GM19328 (cell line): ENCODE measurements at regions not wholly inside any gene's neighbourhood (a gene's known extent, or its start where the extent isn't known, plus 50 kb on each side); places are given as distances from the start of the nearest gene placed in this dataset.
"Not testable (repeated sequence)": the region's sequence is repeated elsewhere in the genome, so short reads cannot be mapped to it uniquely, and the experiment has no call there.

Source experiments
- ATAC-seq: cut with Tn5 transposase; IDR thresholded peaks from one replicate; pipeline ENCODE4 v1.9.1; 2021; ENCODE audit warnings: mild to moderate bottlenecking, moderate library complexity; ENCODE audit not compliant: unreplicated experiment

- ATAC-seq: no peak
Measured at GRCh38 chr1:38787041-38787440, 72.5 kb downstream of the RRAGC start.

DNA sequence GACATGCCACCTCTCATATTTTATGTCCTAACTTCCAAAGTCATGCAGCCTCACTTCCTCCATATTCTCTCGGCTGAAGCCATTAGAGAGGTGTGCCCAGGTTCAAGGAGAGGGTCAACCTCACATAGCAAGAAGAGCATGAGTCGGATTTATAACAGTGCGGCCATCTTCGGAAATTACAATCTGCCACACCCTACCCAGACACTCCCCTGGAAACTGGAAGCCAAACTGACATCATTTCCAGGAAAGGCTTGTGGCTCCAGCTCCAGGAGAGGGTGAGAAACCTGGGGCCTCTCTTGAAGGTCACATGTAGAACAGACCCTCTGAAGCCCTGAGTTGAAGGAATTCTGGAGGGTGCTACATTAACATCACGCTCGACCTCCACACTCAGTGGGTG is 73.5 kb downstream of the RRAGC start:
- ATAC-seq: no peak

DNA sequence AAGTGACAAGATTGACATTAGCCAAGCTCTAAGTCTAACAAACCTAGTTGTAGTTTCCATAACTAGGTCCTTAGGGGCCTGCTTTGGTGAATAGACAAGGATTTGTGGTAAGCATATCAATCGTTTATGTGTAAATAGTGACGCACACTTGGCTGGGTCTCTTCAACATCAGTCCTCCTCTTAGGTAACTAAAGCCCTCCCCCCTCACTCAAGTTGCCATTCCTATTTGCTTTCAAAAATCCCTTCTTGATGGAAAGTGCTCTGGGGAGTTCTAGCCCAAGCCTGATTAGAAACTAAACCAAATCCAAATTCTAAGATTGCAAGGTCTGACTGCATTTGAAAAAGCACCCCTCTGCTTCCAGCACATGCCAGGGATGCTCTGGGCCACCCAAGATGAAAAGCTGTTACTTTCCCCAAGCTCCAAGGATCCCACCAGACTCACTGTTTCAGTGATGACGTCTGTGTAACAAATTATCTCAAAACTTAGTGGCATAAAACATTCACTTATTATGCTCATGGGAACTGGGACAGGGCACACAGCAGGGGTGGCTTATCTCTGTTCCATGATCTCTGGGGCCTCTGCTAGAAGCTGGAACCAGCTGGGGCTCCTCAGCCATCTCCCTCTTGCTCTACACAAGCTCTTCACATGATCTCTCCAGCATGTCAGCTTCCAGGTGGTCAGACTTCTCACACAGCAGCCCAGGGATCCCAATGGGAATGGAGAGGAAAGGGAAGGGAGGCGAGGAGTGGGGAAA is 74.1 kb downstream of the RRAGC start:
- ATAC-seq: no peak

DNA sequence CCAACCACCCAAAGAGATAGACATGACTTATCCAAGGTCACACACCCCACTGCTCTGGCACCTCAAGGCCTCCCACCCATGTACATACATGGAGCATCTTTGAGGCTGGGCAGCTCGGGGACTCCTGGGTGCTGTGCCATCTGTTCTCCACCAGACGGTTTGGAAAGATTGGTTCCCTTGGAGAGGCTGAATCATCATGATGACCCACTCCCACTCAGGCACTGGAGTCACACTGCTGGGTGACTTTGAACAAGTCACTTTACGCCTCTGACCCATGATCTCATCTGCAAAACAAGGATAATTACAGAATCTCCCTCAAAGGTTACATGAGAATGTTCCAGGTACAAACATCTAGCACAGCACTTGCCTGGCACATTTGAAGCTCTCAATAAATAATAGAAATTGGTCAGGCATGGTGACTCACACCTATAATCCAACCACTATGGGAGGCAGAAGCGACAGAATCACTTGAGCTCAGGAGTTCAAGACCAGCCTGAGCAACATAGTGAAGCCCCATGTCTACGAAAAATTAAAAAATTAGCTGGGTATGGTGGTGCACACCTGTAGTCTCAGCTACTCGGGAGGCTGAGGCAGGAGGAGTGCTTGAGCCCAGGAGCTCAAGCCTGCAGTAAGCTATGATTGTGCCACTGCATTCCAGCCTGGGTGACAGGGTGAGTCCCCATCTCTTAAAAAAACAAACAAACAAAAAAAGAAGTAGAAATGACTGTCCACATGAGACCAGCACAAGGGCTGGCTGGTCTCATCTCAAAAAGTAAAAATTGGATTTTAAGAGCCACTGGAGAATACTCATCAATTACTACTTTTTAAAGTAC is 74.9 kb downstream of the RRAGC start:
- no peak for ATAC-seq

GRCh38 chr1:38783640-38784229 is 75.8 kb downstream of the RRAGC start:
- ATAC-seq: no peak

DNA sequence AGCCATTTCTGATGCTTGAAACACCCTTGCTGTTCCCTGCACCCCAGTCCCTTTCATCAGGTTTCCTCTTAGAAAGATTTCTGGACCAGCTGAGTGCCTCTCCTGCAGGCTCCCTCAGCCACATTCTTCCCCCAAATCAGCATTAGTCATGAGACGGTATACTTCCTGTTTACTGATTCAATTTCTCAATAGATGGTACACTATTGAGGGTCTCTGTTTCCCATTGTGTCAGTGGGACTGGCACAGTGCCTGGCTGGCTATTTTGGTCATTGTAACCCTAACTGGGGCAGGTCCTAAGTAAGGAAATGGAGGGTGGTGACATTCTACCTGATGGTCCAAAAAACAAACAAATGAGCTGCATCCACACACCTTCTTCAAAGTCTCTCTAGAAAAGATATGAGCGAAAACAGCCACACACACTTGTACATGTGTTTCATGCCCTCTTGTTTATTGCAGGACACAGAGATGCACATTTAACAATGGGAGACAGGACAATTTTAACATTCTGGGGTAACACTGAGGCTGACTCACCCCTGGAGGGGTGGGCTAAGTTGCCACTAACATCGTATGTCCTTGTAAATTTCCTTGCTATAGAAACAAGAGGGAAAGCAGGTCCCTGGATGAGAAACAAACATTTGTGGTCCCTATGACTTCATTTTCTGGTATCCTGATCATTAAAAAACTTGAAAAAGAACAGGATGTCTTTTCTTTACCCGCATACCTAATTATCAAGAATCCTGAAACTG is 77.5 kb downstream of the RRAGC start:
- ATAC-seq: no peak

DNA sequence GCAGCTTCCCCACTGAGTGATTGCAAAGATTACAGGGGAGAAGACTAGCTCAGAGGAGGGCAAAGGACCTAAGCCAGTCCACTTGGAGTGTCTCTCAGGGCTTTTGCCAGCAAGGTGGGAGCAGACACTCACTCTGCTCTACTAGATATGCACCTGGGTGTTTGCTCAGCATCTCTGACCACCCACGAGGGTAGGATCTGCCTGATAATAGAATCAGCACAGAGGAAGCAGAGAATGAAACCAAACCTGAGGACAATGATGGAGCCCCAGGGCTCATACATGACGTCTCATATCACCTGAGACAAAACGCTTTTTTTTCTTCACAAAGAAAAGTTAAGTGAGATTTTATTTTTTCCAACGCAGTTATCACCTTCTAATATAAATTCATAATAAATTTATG is 79.4 kb downstream of the RRAGC start:
- no peak for ATAC-seq

DNA sequence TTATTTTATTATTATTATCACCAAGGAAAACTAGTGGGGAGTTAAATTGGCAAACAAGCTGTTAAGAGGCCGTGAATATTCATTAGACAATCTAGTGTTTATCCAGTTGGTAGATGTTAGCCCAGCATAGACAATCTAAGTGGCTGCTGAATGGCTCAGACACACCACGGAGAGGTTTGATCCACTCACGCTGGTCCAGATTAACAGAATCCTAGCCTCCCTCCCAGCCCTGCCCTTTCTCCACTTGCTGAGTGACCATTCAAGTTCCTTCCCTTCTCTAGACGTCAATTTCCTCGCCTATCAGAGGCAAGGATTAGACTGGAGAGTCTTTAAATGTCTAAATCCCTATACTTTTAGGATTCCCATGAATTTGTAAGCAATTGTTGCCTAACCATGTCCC is 80.1 kb downstream of the RRAGC start:
- ATAC-seq: no peak

DNA sequence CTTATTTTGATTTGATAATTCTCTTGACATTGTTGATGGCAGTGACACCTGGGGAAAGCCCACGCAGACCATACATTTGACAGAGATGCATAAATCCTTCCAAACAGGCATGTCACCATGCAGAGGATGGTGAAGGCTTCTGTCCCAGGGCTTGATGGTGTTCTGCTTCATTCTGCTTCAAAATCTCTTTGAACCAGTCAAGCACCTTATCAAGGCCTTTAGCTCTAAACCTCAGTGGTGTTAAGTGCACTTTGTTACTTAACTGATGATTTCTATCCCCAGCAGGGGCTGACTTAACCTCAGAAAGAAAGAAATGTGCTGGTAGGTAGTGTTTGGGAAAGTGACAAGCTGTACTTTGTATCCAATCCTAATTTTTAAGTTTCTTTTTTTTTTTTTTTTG is 81.1 kb downstream of the RRAGC start:
- no peak for ATAC-seq

- no peak for ATAC-seq
Measured at GRCh38 chr1:38778051-38778450, 81.5 kb downstream of the RRAGC start.

DNA sequence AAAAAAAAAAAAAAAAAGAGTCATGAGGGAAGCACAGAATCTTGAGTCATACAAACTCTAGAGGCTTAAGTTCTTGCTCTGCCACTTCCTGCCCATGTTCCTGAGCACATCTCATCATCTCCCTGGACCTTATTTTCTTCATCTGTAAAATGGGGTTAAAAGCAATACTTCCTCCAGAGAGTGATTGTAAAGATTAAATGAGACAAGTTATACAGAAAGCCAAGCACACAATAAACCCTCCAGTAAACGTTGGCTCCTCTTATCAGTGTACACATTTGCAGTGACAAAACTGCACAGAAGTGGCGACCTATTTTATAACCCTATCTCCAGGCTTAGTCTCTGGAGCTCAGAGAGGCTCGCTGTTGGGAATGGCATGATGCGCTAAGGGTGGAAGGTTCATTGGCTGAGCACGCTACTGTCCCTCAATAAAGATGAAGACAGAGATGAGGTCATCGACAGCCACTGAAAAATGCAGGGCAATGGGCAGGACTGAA is 82.1 kb downstream of the RRAGC start:
- no peak for ATAC-seq

GRCh38 chr1:38776466-38777065 is 83.0 kb downstream of the RRAGC start:
- ATAC-seq: no peak

- no peak for ATAC-seq
Measured at GRCh38 chr1:38775175-38775845, 84.3 kb downstream of the RRAGC start.

- ATAC-seq: no peak
Measured at GRCh38 chr1:38773483-38773882, 86.1 kb downstream of the RRAGC start.

DNA sequence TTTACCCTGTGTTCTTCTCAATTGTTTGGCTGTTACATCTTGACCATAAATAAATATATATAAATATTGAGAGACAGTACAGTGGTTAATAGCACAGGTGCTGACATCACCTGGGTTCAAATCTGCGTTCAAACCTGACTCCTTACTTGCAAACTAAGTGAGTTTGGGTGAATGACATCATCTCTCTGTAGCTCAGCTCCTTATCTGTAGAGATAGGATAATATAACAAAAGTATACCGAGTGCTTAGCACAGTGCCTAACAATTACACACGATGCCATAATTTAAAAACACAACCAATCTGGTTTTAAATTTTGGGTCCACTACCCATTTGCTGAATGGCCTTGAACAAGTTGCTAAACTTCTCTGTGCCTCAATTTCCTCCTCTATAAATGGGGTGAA is 86.6 kb downstream of the RRAGC start:
- ATAC-seq: no peak

- ATAC-seq: no peak
Measured at GRCh38 chr1:38772026-38772425, 87.5 kb downstream of the RRAGC start.

DNA sequence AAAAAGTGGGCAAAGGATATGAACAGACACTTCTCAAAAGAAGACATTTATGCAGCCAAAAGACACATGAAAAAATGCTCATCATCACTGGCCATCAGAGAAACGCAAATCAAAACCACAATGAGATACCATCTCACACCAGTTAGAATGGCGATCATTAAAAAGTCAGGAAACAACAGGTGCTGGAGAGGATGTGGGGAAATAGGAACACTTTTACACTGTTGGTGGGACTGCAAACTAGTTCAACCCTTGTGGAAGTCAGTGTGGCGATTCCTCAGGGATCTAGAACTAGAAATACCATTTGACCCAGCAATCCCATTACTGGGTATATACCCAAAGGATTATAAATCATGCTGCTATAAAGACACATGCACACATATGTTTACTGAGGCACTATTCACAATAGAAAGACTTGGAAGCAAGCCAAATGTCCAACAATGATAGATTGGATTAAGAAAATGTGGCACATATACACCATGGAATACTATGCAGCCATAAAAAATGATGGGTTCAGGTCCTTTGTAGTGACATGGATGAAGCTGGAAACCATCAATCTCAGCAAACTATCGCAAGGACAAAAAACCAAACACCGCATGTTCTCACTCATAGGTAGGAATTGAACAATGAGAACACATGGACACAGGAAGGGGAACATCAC is 88.9 kb downstream of the RRAGC start:
- ATAC-seq: not testable (repeated sequence)

- ATAC-seq: no peak
Measured at GRCh38 chr1:38766125-38766524, 93.4 kb downstream of the RRAGC start.

DNA sequence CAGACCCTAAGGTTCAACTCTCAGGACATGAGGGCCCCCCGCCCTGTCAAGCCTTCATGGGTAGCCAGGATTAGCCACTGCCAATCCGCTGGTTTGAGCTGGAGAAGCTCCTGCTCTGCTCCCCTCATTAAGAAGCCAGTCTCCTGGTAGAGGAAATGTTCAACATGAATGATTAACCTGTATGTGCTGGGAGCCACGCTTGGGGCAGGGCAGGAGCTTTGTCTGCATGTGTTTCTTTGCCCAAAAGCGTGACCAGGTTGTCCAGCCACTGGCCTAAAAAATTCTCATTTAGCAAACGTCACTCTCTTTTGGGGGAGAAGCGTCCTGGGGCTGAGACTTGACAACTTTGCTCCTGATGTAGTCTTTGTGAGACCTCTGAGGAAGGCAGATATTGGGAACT is 96.5 kb downstream of the RRAGC start:
- no peak for ATAC-seq

DNA sequence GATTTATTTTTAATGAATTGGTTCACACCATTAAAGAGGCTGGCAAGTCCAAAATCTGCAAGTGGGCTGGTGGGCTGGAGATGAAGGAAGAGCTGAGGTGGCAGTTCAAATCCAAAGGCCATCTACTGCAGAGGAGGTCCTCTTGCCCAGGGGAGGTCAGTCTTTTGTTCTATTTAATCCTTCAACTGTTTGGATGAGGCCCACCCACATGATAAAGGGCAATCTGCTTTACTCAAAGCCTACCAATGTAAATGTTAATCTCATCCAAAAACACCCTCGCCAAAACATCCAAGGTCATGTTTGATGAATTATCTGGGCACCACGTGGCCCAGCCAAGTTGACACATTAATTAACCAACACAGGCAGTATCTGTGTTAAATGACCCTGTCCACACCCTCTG is 99.0 kb downstream of the RRAGC start:
- no peak for ATAC-seq
